ENCODE measurements at regions not wholly inside any gene's neighbourhood (a gene's known extent, or its start where the extent isn't known, plus 50 kb on each side); places are given as distances from the start of the nearest gene placed in this dataset.
A peak's percentile ranks its signal among the peaks of the same experiment; 100 is the strongest.

DNA sequence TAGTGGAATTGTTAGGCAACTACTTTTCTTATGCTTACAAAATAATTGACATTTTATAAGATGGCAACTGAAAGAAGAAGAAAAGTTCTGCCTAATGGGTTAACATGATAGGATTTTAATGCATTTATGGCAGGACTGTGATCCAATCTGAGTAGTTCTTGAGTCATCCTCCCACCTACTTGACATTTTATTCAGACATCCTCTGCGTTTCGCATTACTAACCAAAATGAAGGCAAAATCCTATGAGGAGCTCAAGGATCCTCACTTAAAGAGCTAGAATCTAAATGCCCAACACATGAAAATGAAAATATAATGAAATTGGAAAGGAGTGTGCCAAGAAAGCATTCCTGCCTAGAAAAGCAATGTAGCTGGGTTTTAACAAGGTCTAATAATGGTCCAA lies 581.1 kb upstream of the SEMA6D start:
- Mint-ChIP-seq H3K4me1 (ENCODE audit: low read depth in 2 of 2) (no peaks in the 10 kb centered on the region), H3K36me3 (no peaks in the 10 kb centered on the region), H3K4me3 (no peak overlapping the region), H3K27ac (no peak overlapping the region), H3K27me3 (no peaks in the 10 kb centered on the region), H3K9me3 (no peaks in the 10 kb centered on the region)
- ATAC-seq, result no peak
- no peak for DNase-seq (ENCODE audit: low spot score)

DNA sequence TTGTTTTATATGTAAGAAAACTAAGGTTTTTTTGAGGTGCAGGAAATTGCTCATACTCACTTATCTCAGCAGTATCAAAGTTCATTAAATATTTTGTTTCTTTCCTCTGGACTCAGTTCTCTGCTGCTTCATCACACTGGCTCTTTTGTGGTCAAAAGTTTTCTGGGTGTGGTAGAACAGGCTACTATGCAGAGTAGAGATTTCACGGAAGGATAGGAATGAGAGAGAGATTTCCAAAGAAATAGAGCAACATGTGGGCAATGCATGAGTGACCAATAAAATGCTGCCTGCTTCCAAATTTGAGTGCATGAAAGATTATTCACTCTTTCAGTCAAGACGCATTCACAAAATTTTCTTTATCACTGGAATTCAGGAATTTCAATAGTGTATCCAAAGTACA lies 577.3 kb upstream of the SEMA6D start:
- H3K27ac Mint-ChIP-seq, result no peak overlapping the region
- peaks cover 9% of the 10 kb centered on the region for H3K9me3 Mint-ChIP-seq
- H3K27me3 Mint-ChIP-seq, result no peaks in the 10 kb centered on the region
- no peaks in the 10 kb centered on the region for H3K36me3 Mint-ChIP-seq
- no peaks in the 10 kb centered on the region for H3K4me1 Mint-ChIP-seq (ENCODE audit: low read depth in 2 of 2)
- ATAC-seq (no peak), DNase-seq (ENCODE audit: low spot score) (no peak)
- no peak overlapping the region for H3K4me3 Mint-ChIP-seq

DNA sequence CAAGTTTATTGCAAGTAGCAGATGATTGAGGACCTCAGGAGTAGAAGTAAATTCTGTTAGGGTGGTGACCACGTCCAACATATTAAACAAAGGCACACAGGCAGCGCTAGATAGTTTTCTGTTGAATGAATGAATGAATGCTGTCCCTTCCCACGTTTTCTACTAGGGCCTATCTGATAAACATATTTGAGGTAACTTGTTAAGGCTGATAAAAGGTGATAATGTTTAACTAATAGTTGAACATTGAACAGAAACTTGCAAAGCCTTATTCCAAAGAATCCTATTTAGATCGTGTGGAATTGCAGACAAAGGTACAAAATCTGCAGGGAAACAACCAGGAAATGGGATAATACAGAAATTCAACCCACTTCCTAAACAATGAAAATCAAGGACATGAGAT lies 559.5 kb upstream of the SEMA6D start:
- Mint-ChIP-seq H3K27me3 (no peaks in the 10 kb centered on the region), H3K4me3 (no peak overlapping the region), H3K36me3 (no peaks in the 10 kb centered on the region), H3K27ac (no peak overlapping the region), H3K4me1 (ENCODE audit: low read depth in 2 of 2) (no peaks in the 10 kb centered on the region), H3K9me3 (peaks cover 14% of the 10 kb centered on the region)
- ATAC-seq, result no peak
- no peak for DNase-seq (ENCODE audit: low spot score)

- no peaks in the 10 kb centered on the region for H3K36me3 Mint-ChIP-seq
Observed at GRCh38 chr15:47158573-47158972, 558.7 kb upstream of the SEMA6D start.

GRCh38 chr15:47177177-47177576 lies 540.1 kb upstream of the SEMA6D start:
- DNase-seq (ENCODE audit: low spot score) (no peak), ATAC-seq (no peak)
- Mint-ChIP-seq H3K9me3 (peaks cover 3% of the 10 kb centered on the region), H3K4me3 (no peak overlapping the region), H3K36me3 (no peaks in the 10 kb centered on the region), H3K27me3 (peaks cover 2 to 8% of the 10 kb centered on the region in 2 donors), H3K4me1 (ENCODE audit: low read depth in 2 of 2) (no peaks in the 10 kb centered on the region), H3K27ac (no peak overlapping the region)

More at GRCh38 chr15:47158573-47158972, 558.7 kb upstream of the SEMA6D start:
- Mint-ChIP-seq H3K9me3 (peaks cover 14% of the 10 kb centered on the region), H3K27me3 (no peaks in the 10 kb centered on the region), H3K27ac (no peak overlapping the region), H3K4me3 (no peak overlapping the region), H3K4me1 (ENCODE audit: low read depth in 2 of 2) (no peaks in the 10 kb centered on the region)
- DNase-seq (ENCODE audit: low spot score) (no peak), ATAC-seq (no peak)

- no peaks in the 10 kb centered on the region for H3K9me3 Mint-ChIP-seq
- no peak overlapping the region for H3K4me3 Mint-ChIP-seq
- H3K4me1 Mint-ChIP-seq (ENCODE audit: low read depth in 2 of 2), result no peaks in the 10 kb centered on the region
- peaks cover 12% of the 10 kb centered on the region for H3K36me3 Mint-ChIP-seq
- no peak for DNase-seq (ENCODE audit: low spot score)
- no peak for ATAC-seq
- peaks cover 19 to 27% of the 10 kb centered on the region in 2 donors for H3K27me3 Mint-ChIP-seq
- H3K27ac Mint-ChIP-seq, result no peak overlapping the region
Observed at GRCh38 chr15:47179988-47180387, 537.3 kb upstream of the SEMA6D start.

DNA sequence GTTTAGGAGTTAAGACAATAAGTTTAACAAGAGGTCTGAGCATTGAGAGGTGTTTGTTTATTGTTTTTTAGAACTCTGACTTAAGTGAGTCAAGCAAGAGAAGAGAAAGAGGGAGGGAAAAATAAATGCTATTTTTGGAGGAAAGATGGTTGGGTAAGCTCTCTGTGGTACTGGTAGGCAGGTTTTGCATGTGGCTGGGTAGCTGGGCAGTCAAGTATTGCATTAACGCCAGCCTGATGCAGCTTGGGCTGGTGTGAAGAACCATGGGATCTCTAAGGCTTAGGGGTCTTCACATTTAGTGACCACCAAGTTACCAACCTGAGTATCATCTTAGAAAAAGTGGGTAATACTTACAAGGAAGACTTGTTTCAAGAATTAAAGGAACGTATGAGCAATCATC lies 534.5 kb upstream of the SEMA6D start:
- ATAC-seq (no peak), DNase-seq (ENCODE audit: low spot score) (no peak)
- H3K36me3 Mint-ChIP-seq, result peaks cover 12% of the 10 kb centered on the region
- H3K9me3 Mint-ChIP-seq, result no peaks in the 10 kb centered on the region
- H3K27ac Mint-ChIP-seq, result no peak overlapping the region
- no peaks in the 10 kb centered on the region for H3K4me1 Mint-ChIP-seq (ENCODE audit: low read depth in 2 of 2)
- H3K27me3 Mint-ChIP-seq, result peaks cover 24 to 33% of the 10 kb centered on the region in 2 donors
- no peak overlapping the region for H3K4me3 Mint-ChIP-seq

DNA sequence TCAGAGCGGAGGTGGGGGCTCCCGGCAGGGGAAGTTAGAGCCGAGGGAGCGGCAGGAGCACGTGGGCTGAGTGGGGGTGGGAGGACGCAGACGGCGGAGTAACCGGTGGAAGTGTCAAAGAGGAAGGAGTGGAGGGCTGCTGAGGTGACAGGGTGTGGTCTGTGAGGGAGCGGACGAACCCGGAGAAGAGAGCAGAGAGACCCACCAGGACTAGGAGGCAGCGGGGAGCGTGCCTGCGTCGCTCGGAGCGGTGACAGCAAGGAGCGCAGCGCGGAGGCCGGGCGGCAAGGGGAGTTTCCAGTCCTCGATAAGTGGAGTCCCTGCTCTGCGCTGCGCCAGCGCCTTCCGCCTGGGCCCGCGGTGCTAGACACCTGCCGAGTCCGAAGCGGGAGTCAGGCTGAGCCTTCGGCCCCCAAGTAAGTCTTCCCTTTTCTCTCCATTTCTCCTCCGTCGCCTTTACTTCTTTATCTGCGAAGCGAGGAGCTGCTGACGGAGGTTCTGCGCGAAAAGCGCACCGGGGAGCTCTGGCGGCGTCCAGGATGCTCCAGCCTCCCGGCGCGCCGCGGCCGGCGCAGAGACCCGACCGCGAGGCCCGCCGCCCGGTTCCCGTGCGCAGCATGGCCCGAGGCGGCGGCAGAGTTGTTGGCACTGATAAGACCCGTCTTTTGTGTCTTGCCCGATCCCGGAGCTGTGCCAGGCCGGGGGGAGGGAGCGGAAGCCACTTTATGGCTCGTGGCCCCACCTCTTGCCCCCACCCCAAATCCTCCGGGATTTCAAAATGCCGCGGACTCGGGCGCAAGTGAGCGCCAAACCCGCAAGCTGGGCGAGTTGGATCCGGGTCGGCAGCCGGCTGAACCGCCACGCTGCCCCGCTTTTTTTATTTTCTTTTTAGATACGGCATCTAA lies 533.0 kb upstream of the SEMA6D start:
- ATAC-seq (no peak), DNase-seq (ENCODE audit: low spot score) (no peak)
- Mint-ChIP-seq H3K9me3 (no peaks in the 10 kb centered on the region), H3K27me3 (peaks cover 27 to 33% of the 10 kb centered on the region in 2 donors), H3K4me1 (ENCODE audit: low read depth in 2 of 2) (no peaks in the 10 kb centered on the region), H3K27ac (no peak overlapping the region), H3K4me3 (peak overlapping the region; percentile 32), H3K36me3 (peaks cover 12% of the 10 kb centered on the region)

- no peak overlapping the region for H3K27ac Mint-ChIP-seq
- ATAC-seq, result no peak
- H3K4me3 Mint-ChIP-seq, result no peak overlapping the region
- no peaks in the 10 kb centered on the region for H3K9me3 Mint-ChIP-seq
- H3K27me3 Mint-ChIP-seq, result peaks cover 27 to 33% of the 10 kb centered on the region in 2 donors
- no peak for DNase-seq (ENCODE audit: low spot score)
- H3K4me1 Mint-ChIP-seq (ENCODE audit: low read depth in 2 of 2), result no peaks in the 10 kb centered on the region
- H3K36me3 Mint-ChIP-seq, result peaks cover 12% of the 10 kb centered on the region
Observed at GRCh38 chr15:47184908-47185801, 532.1 kb upstream of the SEMA6D start.

DNA sequence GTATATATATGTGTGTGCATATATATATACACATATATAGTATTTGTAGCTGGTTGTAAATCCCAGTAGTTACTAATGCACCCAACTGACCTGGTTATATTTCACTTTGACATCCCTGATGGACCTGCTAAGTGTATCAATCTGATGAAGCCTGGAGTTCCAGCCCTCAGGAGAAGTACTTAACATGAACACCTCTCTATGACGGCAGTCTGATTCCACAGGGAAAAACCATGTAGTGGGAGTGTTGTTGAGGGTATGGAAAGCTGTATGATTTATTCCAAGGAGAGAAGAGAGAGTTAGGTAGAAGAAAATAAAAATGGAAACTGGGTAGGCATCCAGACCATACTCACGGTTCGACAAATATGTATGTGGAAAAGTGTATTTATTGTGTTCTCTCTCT lies 531.2 kb upstream of the SEMA6D start:
- Mint-ChIP-seq H3K27ac (no peak overlapping the region), H3K4me1 (ENCODE audit: low read depth in 2 of 2) (no peaks in the 10 kb centered on the region), H3K4me3 (no peak overlapping the region), H3K9me3 (no peaks in the 10 kb centered on the region), H3K36me3 (peaks cover 12% of the 10 kb centered on the region), H3K27me3 (peaks cover 27 to 33% of the 10 kb centered on the region in 2 donors)
- ATAC-seq (no peak), DNase-seq (ENCODE audit: low spot score) (no peak)

GRCh38 chr15:47188758-47189507 lies 528.4 kb upstream of the SEMA6D start:
- Mint-ChIP-seq H3K36me3 (no peaks in the 10 kb centered on the region), H3K27me3 (peaks cover 8 to 11% of the 10 kb centered on the region in 2 donors), H3K27ac (no peak overlapping the region), H3K9me3 (no peaks in the 10 kb centered on the region), H3K4me3 (no peak overlapping the region), H3K4me1 (ENCODE audit: low read depth in 2 of 2) (no peaks in the 10 kb centered on the region)
- DNase-seq (ENCODE audit: low spot score) (no peak), ATAC-seq (no peak)

GRCh38 chr15:47194718-47195117 lies 522.6 kb upstream of the SEMA6D start:
- no peak for ATAC-seq
- H3K4me3 Mint-ChIP-seq, result no peak overlapping the region
- no peaks in the 10 kb centered on the region for H3K9me3 Mint-ChIP-seq
- no peak overlapping the region for H3K27ac Mint-ChIP-seq
- no peaks in the 10 kb centered on the region for H3K36me3 Mint-ChIP-seq
- H3K27me3 Mint-ChIP-seq, result peaks cover 0 to 9% of the 10 kb centered on the region in 2 donors
- H3K4me1 Mint-ChIP-seq (ENCODE audit: low read depth in 2 of 2), result no peaks in the 10 kb centered on the region
- DNase-seq (ENCODE audit: low spot score), result no peak

GRCh38 chr15:47196048-47196447 lies 521.3 kb upstream of the SEMA6D start:
- peak in 1 of 2 donors; percentile 65 for ATAC-seq
- no peak overlapping the region for H3K27ac Mint-ChIP-seq
- no peaks in the 10 kb centered on the region for H3K9me3 Mint-ChIP-seq
- no peaks in the 10 kb centered on the region for H3K4me1 Mint-ChIP-seq (ENCODE audit: low read depth in 2 of 2)
- no peaks in the 10 kb centered on the region for H3K36me3 Mint-ChIP-seq
- H3K27me3 Mint-ChIP-seq, result peaks cover 0 to 9% of the 10 kb centered on the region in 2 donors
- H3K4me3 Mint-ChIP-seq, result no peak overlapping the region
- DNase-seq (ENCODE audit: low spot score), result no peak
